Esophagus squamous epithelium (tissue), 4 donors: ENCODE measurements at regions not wholly inside any gene's neighbourhood (a gene's known extent, or its start where the extent isn't known, plus 50 kb on each side); places are given as distances from the start of the nearest gene placed in this dataset.

ENCODE experiments used
- CTCF ChIP-seq, 6 experiments: fragments of 450-650 bp in 4 of 6; fragments of 200-600 bp in 2 of 6; sonication (generic) in 2 of 6; IDR thresholded peaks; one replicate each; pipeline ENCODE4 v1.5.1; 2016 to 2019; ENCODE audit warnings: antibody characterized with exemption in 6 of 6, mild to moderate bottlenecking in 4 of 6, moderate library complexity in 4 of 6
- POLR2A ChIP-seq, 4 donors: fragments of 450-650 bp; IDR thresholded peaks; one replicate each; pipeline ENCODE4 v1.6.1; 2017; ENCODE audit warnings: antibody characterized with exemption in 4 of 4, mild to moderate bottlenecking in 4 of 4, moderate library complexity in 3 of 4

DNA sequence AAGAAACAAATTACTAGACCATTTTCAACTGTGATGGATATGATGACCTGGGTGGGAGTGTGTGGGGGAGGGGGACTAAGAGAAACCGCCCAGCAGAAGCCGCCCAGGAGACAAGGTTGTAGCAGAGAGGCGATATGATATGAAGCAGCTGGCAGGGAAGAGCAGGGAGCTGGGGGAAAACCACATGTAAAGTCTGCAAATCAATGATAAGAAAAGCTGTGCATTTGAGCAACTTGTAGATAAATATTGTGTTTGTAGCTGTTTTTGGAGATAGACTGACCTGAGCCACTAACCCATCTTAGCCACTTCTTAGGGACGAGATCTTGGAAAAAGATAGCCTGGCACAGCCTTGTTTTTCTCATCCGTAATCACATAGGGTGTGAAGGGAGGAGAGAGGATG is 252.6 kb downstream of the SEC23IP start:
- TF ChIP-seq CTCF (IDR thresholded peaks at IDR 0.05): no peak
- TF ChIP-seq POLR2A (IDR thresholded peaks at IDR 0.05): no peak
